ENCODE measurements at regions not wholly inside any gene's neighbourhood (a gene's known extent, or its start where the extent isn't known, plus 50 kb on each side); places are given as distances from the start of the nearest gene placed in this dataset.

- Histone ChIP-seq H3K27me3 (ENCODE audit: control insufficient read depth in 1 of 2, insufficient read depth in 1 of 2, low read length in 2 of 2) (no peaks in the 10 kb centered on the region), H3K9me3 (ENCODE audit: control insufficient read depth, low read length) (peaks cover 2% of the 10 kb centered on the region), H3K14ac (ENCODE audit: low read length in 2 of 2) (no peak overlapping the region), H3K36me3 (ENCODE audit: control insufficient read depth in 1 of 2, insufficient read depth in 2 of 2, low read depth in 1 of 2, low read length in 2 of 2) (no peaks in the 10 kb centered on the region), H3K9ac (ENCODE audit: low read length) (no peak overlapping the region), H3K4me2 (ENCODE audit: low read length, poor library complexity, severe bottlenecking) (no peak overlapping the region), H4K8ac (ENCODE audit: low read length) (no peak overlapping the region), H3K4ac (ENCODE audit: low read depth in 1 of 2, low read length in 2 of 2) (no peak overlapping the region), H3K4me1 (ENCODE audit: control insufficient read depth, insufficient read depth, low read depth, low read length) (no peaks in the 10 kb centered on the region), H2AFZ (ENCODE audit: low read depth, low read length) (no peak overlapping the region), H2BK15ac (ENCODE audit: low read depth, poor library complexity, severe bottlenecking) (no peak overlapping the region), H2AK5ac (ENCODE audit: low read length, severe bottlenecking) (no peak overlapping the region), H3K4me3 (ENCODE audit: insufficient read depth in 1 of 2, low read depth in 1 of 2, low read length in 2 of 2) (no peak overlapping the region), H3K23ac (ENCODE audit: low read length in 2 of 2) (no peak overlapping the region), H2BK12ac (ENCODE audit: low read length in 2 of 2) (no peak overlapping the region), H4K91ac (ENCODE audit: low read length) (no peak overlapping the region), H2BK120ac (ENCODE audit: low read depth, low read length) (no peak overlapping the region), H3K27ac (ENCODE audit: low read length, poor library complexity, severe bottlenecking) (no peak overlapping the region), H3K18ac (ENCODE audit: low read depth in 1 of 2, low read length in 2 of 2) (no peak overlapping the region), H3K79me1 (replicated peaks; ENCODE audit: low read length, poor library complexity, severe bottlenecking) (no peaks in the 10 kb centered on the region), H2BK5ac (ENCODE audit: low read depth, low read length, poor library complexity, severe bottlenecking) (no peak overlapping the region)
- WGBS, result 59% methylated on average over 5 of the region's 5 CpGs
- peak; percentile 44 for DNase-seq
Observed at GRCh38 chr18:40055262-40055661, 1899.8 kb upstream of the PIK3C3 start.

- Histone ChIP-seq H3K23ac (ENCODE audit: low read length in 2 of 2) (no peak overlapping the region), H2BK120ac (ENCODE audit: low read depth, low read length) (no peak overlapping the region), H2AK5ac (ENCODE audit: low read length, severe bottlenecking) (no peak overlapping the region), H4K8ac (ENCODE audit: low read length) (no peak overlapping the region), H2AFZ (ENCODE audit: low read depth, low read length) (no peak overlapping the region), H2BK12ac (ENCODE audit: low read length in 2 of 2) (no peak overlapping the region), H3K9me3 (ENCODE audit: control insufficient read depth, low read length) (no peaks in the 10 kb centered on the region), H3K4me1 (ENCODE audit: control insufficient read depth, insufficient read depth, low read depth, low read length) (no peaks in the 10 kb centered on the region), H3K14ac (ENCODE audit: low read length in 2 of 2) (no peak overlapping the region), H3K27ac (ENCODE audit: low read length, poor library complexity, severe bottlenecking) (no peak overlapping the region), H2BK5ac (ENCODE audit: low read depth, low read length, poor library complexity, severe bottlenecking) (no peak overlapping the region), H4K91ac (ENCODE audit: low read length) (no peak overlapping the region), H2BK15ac (ENCODE audit: low read depth, poor library complexity, severe bottlenecking) (no peak overlapping the region), H3K4me2 (ENCODE audit: low read length, poor library complexity, severe bottlenecking) (no peak overlapping the region), H3K79me1 (replicated peaks; ENCODE audit: low read length, poor library complexity, severe bottlenecking) (no peaks in the 10 kb centered on the region), H3K4ac (ENCODE audit: low read depth in 1 of 2, low read length in 2 of 2) (no peak overlapping the region), H3K9ac (ENCODE audit: low read length) (no peak overlapping the region), H3K27me3 (ENCODE audit: control insufficient read depth in 1 of 2, insufficient read depth in 1 of 2, low read length in 2 of 2) (no peaks in the 10 kb centered on the region), H3K4me3 (ENCODE audit: insufficient read depth in 1 of 2, low read depth in 1 of 2, low read length in 2 of 2) (no peak overlapping the region), H3K18ac (ENCODE audit: low read depth in 1 of 2, low read length in 2 of 2) (no peak overlapping the region), H3K36me3 (ENCODE audit: control insufficient read depth in 1 of 2, insufficient read depth in 2 of 2, low read depth in 1 of 2, low read length in 2 of 2) (no peaks in the 10 kb centered on the region)
- WGBS, result 61% methylated on average over 5 of the region's 5 CpGs
- DNase-seq, result no peak
Observed at GRCh38 chr18:40049716-40050115, 1905.3 kb upstream of the PIK3C3 start.

- no peak overlapping the region for H3K18ac ChIP-seq (ENCODE audit: low read depth in 1 of 2, low read length in 2 of 2)
- no peak overlapping the region for H2BK12ac ChIP-seq (ENCODE audit: low read length in 2 of 2)
- 94% methylated on average over 15 of the region's 17 CpGs for WGBS
Observed at GRCh38 chr18:40048886-40049650, 1906.0 kb upstream of the PIK3C3 start.

GRCh38 chr18:40048253-40048652 lies 1906.8 kb upstream of the PIK3C3 start:
- Histone ChIP-seq H2BK5ac (ENCODE audit: low read depth, low read length, poor library complexity, severe bottlenecking) (no peak overlapping the region), H3K36me3 (ENCODE audit: control insufficient read depth in 1 of 2, insufficient read depth in 2 of 2, low read depth in 1 of 2, low read length in 2 of 2) (no peaks in the 10 kb centered on the region), H3K9me3 (ENCODE audit: control insufficient read depth, low read length) (no peaks in the 10 kb centered on the region), H3K4me3 (ENCODE audit: insufficient read depth in 1 of 2, low read depth in 1 of 2, low read length in 2 of 2) (no peak overlapping the region), H3K23ac (ENCODE audit: low read length in 2 of 2) (no peak overlapping the region), H2AK5ac (ENCODE audit: low read length, severe bottlenecking) (no peak overlapping the region), H3K9ac (ENCODE audit: low read length) (no peak overlapping the region), H2BK15ac (ENCODE audit: low read depth, poor library complexity, severe bottlenecking) (no peak overlapping the region), H2BK12ac (ENCODE audit: low read length in 2 of 2) (no peak overlapping the region), H2BK120ac (ENCODE audit: low read depth, low read length) (no peak overlapping the region), H3K27ac (ENCODE audit: low read length, poor library complexity, severe bottlenecking) (no peak overlapping the region), H3K27me3 (ENCODE audit: control insufficient read depth in 1 of 2, insufficient read depth in 1 of 2, low read length in 2 of 2) (no peaks in the 10 kb centered on the region), H3K14ac (ENCODE audit: low read length in 2 of 2) (no peak overlapping the region), H4K8ac (ENCODE audit: low read length) (no peak overlapping the region), H3K79me1 (replicated peaks; ENCODE audit: low read length, poor library complexity, severe bottlenecking) (no peaks in the 10 kb centered on the region), H3K4me2 (ENCODE audit: low read length, poor library complexity, severe bottlenecking) (no peak overlapping the region), H2AFZ (ENCODE audit: low read depth, low read length) (no peak overlapping the region), H3K4ac (ENCODE audit: low read depth in 1 of 2, low read length in 2 of 2) (no peak overlapping the region), H4K91ac (ENCODE audit: low read length) (no peak overlapping the region), H3K18ac (ENCODE audit: low read depth in 1 of 2, low read length in 2 of 2) (no peak overlapping the region), H3K4me1 (ENCODE audit: control insufficient read depth, insufficient read depth, low read depth, low read length) (no peaks in the 10 kb centered on the region)
- DNase-seq, result no peak
- 100% methylated on average over 2 of the region's 2 CpGs for WGBS

More at GRCh38 chr18:40048886-40049650, 1906.0 kb upstream of the PIK3C3 start:
- Histone ChIP-seq H4K8ac (ENCODE audit: low read length) (no peak overlapping the region), H3K23ac (ENCODE audit: low read length in 2 of 2) (no peak overlapping the region), H2BK120ac (ENCODE audit: low read depth, low read length) (no peak overlapping the region), H3K4me1 (ENCODE audit: control insufficient read depth, insufficient read depth, low read depth, low read length) (no peaks in the 10 kb centered on the region), H4K91ac (ENCODE audit: low read length) (no peak overlapping the region), H2AK5ac (ENCODE audit: low read length, severe bottlenecking) (no peak overlapping the region), H2BK15ac (ENCODE audit: low read depth, poor library complexity, severe bottlenecking) (no peak overlapping the region), H3K14ac (ENCODE audit: low read length in 2 of 2) (no peak overlapping the region), H3K79me1 (replicated peaks; ENCODE audit: low read length, poor library complexity, severe bottlenecking) (no peaks in the 10 kb centered on the region), H3K9me3 (ENCODE audit: control insufficient read depth, low read length) (no peaks in the 10 kb centered on the region), H3K4ac (ENCODE audit: low read depth in 1 of 2, low read length in 2 of 2) (no peak overlapping the region), H3K4me2 (ENCODE audit: low read length, poor library complexity, severe bottlenecking) (no peak overlapping the region), H3K27ac (ENCODE audit: low read length, poor library complexity, severe bottlenecking) (no peak overlapping the region), H3K4me3 (ENCODE audit: insufficient read depth in 1 of 2, low read depth in 1 of 2, low read length in 2 of 2) (no peak overlapping the region), H2AFZ (ENCODE audit: low read depth, low read length) (no peak overlapping the region), H3K27me3 (ENCODE audit: control insufficient read depth in 1 of 2, insufficient read depth in 1 of 2, low read length in 2 of 2) (no peaks in the 10 kb centered on the region), H2BK5ac (ENCODE audit: low read depth, low read length, poor library complexity, severe bottlenecking) (no peak overlapping the region), H3K36me3 (ENCODE audit: control insufficient read depth in 1 of 2, insufficient read depth in 2 of 2, low read depth in 1 of 2, low read length in 2 of 2) (no peaks in the 10 kb centered on the region), H3K9ac (ENCODE audit: low read length) (no peak overlapping the region)
- DNase-seq, result no peak
